ENCODE measurements at regions not wholly inside any gene's neighbourhood (a gene's known extent, or its start where the extent isn't known, plus 50 kb on each side); places are given as distances from the start of the nearest gene placed in this dataset.
"Not testable (repeated sequence)": the region's sequence is repeated elsewhere in the genome, so short reads cannot be mapped to it uniquely, and the experiment has no call there.

- not testable (repeated sequence) for DNase-seq (ENCODE audit: low read depth); H3K4me3 ChIP-seq (replicated peaks; ENCODE audit: low read depth, low read length)
Observed at GRCh38 chr2:181737302-181737701, 57.0 kb upstream of the NEUROD1 start.

GRCh38 chr2:181738074-181738473 is 57.8 kb upstream of the NEUROD1 start:
- DNase-seq (ENCODE audit: low read depth): peak; percentile 26

DNA sequence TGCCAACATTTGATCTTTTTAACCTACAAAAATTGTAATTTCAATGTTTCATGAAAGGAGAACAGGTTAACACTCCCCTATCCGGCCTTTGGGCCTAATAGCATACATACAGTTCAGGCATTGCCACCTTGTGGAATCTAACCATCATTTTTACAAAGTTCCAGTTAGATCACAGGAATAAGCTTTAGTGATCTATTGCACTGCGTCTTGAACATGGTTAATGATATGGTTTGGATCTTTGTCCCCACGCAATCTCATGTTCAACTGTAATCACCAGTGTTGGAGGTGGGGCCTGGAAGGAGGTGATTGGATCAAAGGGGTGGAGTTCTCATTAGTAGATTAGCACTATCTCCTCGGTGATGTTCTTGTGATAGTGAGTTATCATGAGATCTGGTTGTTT is 58.2 kb upstream of the NEUROD1 start:
- no peak overlapping the region for H3K4me3 ChIP-seq (replicated peaks; ENCODE audit: low read depth, low read length)
- TF ChIP-seq, protein P1, sequence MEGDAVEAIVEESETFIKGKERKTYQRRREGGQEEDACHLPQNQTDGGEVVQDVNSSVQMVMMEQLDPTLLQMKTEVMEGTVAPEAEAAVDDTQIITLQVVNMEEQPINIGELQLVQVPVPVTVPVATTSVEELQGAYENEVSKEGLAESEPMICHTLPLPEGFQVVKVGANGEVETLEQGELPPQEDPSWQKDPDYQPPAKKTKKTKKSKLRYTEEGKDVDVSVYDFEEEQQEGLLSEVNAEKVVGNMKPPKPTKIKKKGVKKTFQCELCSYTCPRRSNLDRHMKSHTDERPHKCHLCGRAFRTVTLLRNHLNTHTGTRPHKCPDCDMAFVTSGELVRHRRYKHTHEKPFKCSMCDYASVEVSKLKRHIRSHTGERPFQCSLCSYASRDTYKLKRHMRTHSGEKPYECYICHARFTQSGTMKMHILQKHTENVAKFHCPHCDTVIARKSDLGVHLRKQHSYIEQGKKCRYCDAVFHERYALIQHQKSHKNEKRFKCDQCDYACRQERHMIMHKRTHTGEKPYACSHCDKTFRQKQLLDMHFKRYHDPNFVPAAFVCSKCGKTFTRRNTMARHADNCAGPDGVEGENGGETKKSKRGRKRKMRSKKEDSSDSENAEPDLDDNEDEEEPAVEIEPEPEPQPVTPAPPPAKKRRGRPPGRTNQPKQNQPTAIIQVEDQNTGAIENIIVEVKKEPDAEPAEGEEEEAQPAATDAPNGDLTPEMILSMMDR (IDR thresholded peaks at IDR 0.05; ENCODE audit: low read length, missing control alignments): no peak
- DNase-seq (ENCODE audit: low read depth): no peak

More at GRCh38 chr2:181738074-181738473, 57.8 kb upstream of the NEUROD1 start:
- H3K4me3 ChIP-seq (replicated peaks; ENCODE audit: low read depth, low read length): no peak overlapping the region
- TF ChIP-seq, protein P1 (IDR thresholded peaks at IDR 0.05; ENCODE audit: low read length, missing control alignments): peak; percentile 21

DNA sequence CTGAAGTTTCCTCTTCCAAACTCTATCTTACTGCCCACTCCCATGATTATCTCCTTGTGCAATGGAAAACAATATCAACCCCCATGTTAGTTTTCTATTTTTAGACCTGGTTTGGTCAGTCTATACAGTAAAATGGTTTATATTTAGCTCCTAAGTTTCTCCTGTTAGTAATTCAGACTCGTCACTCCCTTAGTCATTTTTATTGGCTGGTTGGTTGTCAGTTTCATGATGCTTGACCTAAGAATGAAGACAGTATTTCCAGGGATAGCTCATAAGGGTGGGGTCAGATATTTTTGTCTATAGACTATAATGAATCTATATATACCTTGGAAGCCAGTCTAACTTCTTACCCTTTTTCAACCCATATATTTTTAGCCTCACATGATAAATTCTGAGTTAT is 61.4 kb upstream of the NEUROD1 start:
- no peak overlapping the region for H3K4me3 ChIP-seq (replicated peaks; ENCODE audit: low read depth, low read length)
- TF ChIP-seq, protein P1 (IDR thresholded peaks at IDR 0.05; ENCODE audit: low read length, missing control alignments): no peak
- DNase-seq (ENCODE audit: low read depth): no peak

GRCh38 chr2:181742361-181742760 is 62.0 kb upstream of the NEUROD1 start:
- no peak for DNase-seq (ENCODE audit: low read depth)
- TF ChIP-seq, protein P1 (IDR thresholded peaks at IDR 0.05; ENCODE audit: low read length, missing control alignments): no peak
- H3K4me3 ChIP-seq (replicated peaks; ENCODE audit: low read depth, low read length): no peak overlapping the region

DNA sequence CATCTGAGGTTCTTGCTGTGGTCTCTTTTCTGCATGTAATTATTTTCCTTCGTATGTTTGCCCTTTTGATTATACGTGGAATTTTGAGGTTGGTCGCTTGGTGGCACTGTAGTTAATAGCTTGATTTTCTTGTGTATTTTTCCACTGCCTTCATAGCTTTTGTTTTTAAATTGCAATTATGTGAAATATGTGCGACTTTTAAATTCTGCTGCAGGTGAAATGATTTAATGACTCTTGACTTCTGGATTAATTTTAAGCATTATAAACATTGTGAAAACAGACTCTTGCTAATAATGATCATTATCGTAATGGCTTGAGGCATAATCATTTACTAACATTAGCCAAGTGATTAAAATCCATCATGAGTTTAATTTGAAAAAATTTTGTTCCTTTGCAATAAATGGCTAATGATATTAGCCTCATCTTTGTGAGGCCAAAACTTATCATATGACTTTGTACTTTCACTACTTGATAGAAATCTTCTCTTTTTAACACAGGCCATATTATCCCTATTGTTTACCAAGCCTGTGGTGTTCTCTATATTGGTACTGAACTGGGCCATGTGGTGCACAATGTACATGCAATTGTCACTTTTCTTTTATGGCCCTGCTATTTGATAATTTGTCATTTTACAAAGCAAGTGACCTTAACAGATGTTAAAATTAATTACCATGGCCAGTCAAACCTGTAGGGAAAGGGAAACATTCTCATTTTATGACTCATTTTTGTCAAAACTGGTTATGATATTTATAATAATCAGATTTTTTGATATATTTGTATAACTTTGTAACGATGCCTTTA is 62.8 kb upstream of the NEUROD1 start:
- peak; percentile 82 for DNase-seq (ENCODE audit: low read depth)
- no peak overlapping the region for H3K4me3 ChIP-seq (replicated peaks; ENCODE audit: low read depth, low read length)
- TF ChIP-seq, protein P1 (IDR thresholded peaks at IDR 0.05; ENCODE audit: low read length, missing control alignments): peak; percentile 60

DNA sequence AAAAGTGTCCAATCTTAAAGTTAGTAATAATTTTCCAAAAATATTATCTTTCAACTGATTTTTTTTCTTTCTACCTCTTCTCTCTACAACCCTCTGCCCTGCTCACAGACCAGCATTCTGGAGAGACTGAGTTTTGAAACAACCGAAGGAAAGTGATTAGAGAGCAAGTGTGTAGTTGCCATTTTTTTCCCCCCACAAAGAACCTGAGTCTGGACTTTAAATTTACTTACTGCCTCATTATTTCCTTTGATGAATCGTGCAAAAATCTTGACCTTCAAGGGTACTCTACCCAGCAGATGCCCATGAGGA is 63.4 kb upstream of the NEUROD1 start:
- DNase-seq (ENCODE audit: low read depth): no peak
- H3K4me3 ChIP-seq (replicated peaks; ENCODE audit: low read depth, low read length): no peak overlapping the region
- TF ChIP-seq, protein P1 (IDR thresholded peaks at IDR 0.05; ENCODE audit: low read length, missing control alignments): no peak

Measured in fibroblast of pulmonary artery (primary cell).